DMS 273 treated with DMSO at 0.1 percent for 48 hours (cell line): ENCODE measurements at regions not wholly inside any gene's neighbourhood (a gene's known extent, or its start where the extent isn't known, plus 50 kb on each side); places are given as distances from the start of the nearest gene placed in this dataset.

ENCODE experiments used
- DNase-seq: peaks from one replicate; lab custom pipeline; 2025; lab: John Stamatoyannopoulos, UW

- no peak for DNase-seq
Observed at GRCh38 chr13:82364525-82364924, 1517.7 kb downstream of the SLITRK1 start.

- no peak for DNase-seq
Observed at GRCh38 chr13:82358284-82358683, 1524.0 kb downstream of the SLITRK1 start.

DNA sequence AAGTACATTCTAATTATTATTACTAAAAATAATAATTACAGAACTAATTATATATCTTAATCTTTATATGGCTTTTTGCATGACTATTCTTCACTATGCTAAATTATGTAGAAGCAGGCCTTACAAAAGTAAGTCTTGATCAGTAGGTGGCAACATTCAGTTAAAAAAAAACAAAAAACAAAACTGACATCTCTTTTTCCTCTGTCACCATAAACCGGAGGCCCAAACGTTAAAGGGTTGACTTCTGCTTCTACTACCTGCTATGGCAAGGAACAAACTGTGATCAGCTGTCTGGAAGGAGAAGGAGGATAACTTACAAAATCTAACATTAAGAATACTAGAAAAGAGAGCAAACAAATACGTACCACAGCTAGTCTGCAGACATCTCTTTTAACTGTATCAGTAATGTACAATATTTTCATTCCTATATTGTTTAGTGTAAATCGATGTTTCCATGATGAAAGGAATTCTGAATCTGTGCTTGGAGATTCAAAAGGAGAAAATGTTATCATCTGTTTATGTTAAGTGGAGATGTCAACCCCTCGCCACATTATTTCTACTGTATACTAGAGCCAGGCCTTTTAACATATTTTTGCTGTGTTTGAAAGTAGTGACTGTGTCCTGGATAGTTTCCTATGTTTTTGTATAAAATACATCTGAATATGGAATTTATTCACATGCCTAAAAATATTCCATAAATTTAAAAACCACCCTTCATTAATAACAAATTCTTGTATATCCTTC is 1525.4 kb downstream of the SLITRK1 start:
- no peak for DNase-seq

GRCh38 chr13:82344867-82345266 is 1537.4 kb downstream of the SLITRK1 start:
- no peak for DNase-seq

DNA sequence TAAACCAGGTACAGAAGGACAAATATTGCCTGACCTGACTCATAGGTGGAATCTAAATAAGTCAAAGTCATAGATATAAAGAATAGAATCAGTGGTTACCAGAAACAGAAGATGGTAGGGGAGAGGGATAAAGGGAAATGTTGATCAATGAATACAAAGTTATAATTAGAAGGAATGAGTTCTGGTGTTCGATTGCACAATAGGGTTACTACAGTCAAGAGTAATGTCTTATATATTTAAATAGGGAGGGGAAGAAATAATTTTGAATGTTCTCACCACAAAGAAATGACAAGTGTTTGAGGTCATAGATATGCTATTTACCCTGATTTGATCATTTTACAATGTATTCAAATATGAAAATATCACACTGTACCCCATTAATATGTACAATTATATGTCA is 1541.2 kb downstream of the SLITRK1 start:
- DNase-seq, result no peak

GRCh38 chr13:82330499-82330898 is 1551.8 kb downstream of the SLITRK1 start:
- no peak for DNase-seq

DNA sequence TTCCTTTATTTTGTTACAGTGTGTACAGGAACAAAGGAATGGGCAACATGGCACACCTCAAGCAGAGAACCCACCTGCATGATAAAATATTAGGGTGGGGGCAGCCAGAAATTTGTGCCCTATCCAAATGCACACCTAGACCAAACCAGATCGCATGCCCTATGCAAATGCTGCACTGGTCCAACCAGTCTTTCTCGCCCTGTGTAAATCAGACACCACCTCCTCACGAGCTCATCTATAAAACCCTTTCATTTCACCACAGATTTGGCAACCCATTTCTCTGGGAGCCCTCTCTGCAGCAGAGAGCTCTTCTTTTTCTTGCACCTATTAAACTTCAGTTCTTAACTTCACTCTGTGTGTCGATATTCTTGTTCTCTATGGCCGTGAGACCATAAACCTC is 1559.2 kb downstream of the SLITRK1 start:
- no peak for DNase-seq

- no peak for DNase-seq
Observed at GRCh38 chr13:82305588-82305987, 1576.7 kb downstream of the SLITRK1 start.

- no peak for DNase-seq
Observed at GRCh38 chr13:82298106-82298505, 1584.2 kb downstream of the SLITRK1 start.

- no peak for DNase-seq
Observed at GRCh38 chr13:82294226-82294625, 1588.0 kb downstream of the SLITRK1 start.

GRCh38 chr13:82292334-82292733 is 1589.9 kb downstream of the SLITRK1 start:
- DNase-seq, result no peak

GRCh38 chr13:82291852-82292251 is 1590.4 kb downstream of the SLITRK1 start:
- DNase-seq, result no peak

DNA sequence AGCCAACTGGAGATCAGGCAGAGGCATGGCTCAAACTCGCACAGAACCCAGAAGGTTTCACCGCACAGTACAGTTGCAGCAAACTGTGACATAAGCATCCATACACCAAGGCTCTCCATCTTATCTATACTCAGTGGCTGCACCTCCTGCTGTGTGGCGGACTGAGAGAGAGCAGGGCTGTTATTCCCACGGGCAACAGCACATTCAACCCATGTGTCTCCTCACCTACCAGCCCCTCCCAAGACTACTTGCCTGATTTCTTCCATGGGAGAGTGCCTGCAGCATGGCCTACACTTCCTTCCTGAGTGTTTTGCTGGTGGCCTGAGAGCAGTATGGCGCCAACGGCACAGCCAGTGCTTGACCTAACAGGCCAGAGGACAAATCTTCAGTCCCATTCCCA is 1606.6 kb downstream of the SLITRK1 start:
- no peak for DNase-seq

GRCh38 chr13:82259284-82259683 is 1623.0 kb downstream of the SLITRK1 start:
- no peak for DNase-seq

- no peak for DNase-seq
Observed at GRCh38 chr13:82257790-82258507, 1624.3 kb downstream of the SLITRK1 start.

- DNase-seq, result peak; percentile 1
Observed at GRCh38 chr13:82248762-82249161, 1633.5 kb downstream of the SLITRK1 start.

DNA sequence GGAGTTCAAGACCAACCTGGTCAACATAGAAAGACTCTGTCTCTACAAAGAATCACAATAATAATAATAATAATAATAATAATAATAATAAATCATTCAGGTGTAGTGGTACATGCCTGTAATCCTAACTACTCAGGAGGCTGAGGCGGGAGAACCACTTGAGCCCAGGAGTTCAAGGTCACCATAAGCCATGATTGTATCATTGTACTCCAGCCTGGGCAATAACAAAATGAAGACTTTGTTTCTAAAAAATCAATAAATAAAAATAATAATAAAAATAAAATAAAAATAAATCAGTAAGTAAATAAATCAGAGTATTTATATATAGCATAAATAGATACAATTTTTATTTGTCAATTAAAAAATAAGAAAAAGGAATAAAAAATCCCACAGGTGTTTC is 1636.4 kb downstream of the SLITRK1 start:
- DNase-seq, result no peak

DNA sequence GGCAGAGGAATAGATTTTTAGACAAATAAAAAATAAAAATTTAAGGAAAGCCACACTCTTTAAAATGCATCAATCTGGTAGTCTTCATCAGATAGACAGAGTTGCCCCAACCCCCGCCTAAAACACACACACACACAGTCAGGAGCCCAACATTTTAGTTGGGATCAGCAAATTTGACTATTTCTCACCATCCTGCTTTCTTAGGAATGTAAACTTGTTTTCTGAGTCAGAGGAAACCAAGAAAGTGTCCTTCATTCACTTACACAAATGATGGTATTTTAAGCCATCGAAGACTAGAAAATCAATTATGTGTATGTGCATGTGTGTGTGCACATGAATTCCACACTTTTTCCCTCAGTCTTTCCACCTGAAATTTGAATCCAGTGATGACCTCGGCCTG is 1657.5 kb downstream of the SLITRK1 start:
- DNase-seq, result no peak

- DNase-seq, result no peak
Observed at GRCh38 chr13:82221621-82222020, 1660.7 kb downstream of the SLITRK1 start.

DNA sequence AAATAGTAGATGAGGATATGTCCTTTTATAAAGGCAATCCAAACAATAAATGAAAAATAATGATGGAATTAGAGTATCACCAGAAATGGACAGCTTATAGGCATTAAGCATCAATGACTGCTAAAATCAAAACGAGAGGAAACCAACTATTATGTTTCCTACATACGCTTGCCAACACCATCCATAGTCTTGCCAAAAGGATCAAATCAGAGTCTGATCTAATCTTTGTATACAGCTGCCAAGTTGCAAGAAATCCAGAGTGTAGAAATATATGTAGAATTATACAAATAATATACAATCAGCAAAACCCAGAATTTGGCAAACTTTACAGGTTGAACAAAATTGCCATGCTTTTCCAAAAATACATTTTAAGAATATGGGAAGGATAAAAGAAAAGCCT is 1661.6 kb downstream of the SLITRK1 start:
- DNase-seq, result no peak

DNA sequence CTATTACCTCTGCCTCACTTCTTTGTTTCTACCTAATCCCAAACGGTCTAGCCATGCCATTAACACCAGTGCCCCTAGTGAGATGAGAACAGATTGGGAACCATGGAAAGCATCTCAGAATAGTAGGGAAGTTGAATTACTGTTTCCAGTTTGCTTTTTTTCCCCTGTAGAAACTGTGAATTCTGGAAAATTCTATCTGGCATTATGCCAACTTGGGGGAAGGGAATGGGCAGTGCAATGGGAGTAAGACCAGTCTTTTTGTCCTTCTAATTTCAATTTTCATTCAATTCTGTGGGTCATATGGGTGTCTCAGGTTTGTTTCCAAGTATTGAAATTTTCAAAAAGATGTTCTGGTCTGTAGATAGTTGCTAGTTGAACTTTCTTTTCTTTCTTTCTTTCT is 1666.1 kb downstream of the SLITRK1 start:
- DNase-seq, result no peak

GRCh38 chr13:82214341-82214740 is 1667.9 kb downstream of the SLITRK1 start:
- no peak for DNase-seq

GRCh38 chr13:82206241-82206640 is 1676.0 kb downstream of the SLITRK1 start:
- no peak for DNase-seq

- no peak for DNase-seq
Observed at GRCh38 chr13:82202398-82202797, 1679.9 kb downstream of the SLITRK1 start.
